ENCODE measurements at regions not wholly inside any gene's neighbourhood (a gene's known extent, or its start where the extent isn't known, plus 50 kb on each side); places are given as distances from the start of the nearest gene placed in this dataset.

DNA sequence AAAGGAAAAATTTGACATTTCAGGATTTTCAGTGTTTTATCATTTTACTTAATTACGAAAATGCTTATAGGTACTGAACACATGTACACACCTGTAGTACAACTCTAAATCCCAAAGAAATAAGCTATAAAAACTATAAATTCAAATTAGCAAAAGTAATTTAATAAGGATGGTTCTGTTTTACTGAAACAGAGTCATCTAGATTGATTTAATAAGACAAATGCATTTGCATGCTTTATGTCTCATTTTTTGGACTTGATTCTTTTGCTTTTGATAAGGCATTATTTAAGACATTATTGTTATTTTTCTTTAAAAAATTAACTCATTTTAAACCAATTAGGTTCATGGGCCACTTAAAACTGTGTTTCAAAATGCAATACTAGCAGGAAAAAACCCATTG is 201.2 kb downstream of the PIK3R1 start:
- TF ChIP-seq, protein P1, sequence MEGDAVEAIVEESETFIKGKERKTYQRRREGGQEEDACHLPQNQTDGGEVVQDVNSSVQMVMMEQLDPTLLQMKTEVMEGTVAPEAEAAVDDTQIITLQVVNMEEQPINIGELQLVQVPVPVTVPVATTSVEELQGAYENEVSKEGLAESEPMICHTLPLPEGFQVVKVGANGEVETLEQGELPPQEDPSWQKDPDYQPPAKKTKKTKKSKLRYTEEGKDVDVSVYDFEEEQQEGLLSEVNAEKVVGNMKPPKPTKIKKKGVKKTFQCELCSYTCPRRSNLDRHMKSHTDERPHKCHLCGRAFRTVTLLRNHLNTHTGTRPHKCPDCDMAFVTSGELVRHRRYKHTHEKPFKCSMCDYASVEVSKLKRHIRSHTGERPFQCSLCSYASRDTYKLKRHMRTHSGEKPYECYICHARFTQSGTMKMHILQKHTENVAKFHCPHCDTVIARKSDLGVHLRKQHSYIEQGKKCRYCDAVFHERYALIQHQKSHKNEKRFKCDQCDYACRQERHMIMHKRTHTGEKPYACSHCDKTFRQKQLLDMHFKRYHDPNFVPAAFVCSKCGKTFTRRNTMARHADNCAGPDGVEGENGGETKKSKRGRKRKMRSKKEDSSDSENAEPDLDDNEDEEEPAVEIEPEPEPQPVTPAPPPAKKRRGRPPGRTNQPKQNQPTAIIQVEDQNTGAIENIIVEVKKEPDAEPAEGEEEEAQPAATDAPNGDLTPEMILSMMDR (IDR thresholded peaks at IDR 0.05; ENCODE audit: low read depth, low read length): no peak
- H3K4me3 ChIP-seq (ENCODE audit: low read depth, low read length): no peak overlapping the region

DNA sequence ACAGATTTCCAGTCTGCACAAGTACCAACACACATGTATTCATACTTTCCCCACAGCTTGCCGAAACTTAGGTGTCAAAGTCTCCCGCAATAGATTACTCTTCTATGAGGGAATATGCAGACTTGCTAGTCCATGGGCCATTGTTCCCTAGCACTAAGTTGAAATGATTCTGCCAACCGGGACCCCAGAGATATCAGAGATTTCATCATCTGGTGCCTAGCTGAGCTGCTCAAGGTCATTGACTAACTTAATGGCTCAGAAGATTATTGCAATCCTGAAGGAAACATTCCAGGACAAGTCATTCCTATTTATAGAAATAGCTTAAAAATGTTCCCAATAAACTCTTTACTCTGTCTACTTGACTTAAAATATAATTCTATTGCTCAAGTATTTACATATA is 202.6 kb downstream of the PIK3R1 start:
- H3K4me3 ChIP-seq (ENCODE audit: low read depth, low read length): no peak overlapping the region
- TF ChIP-seq, protein P1 (IDR thresholded peaks at IDR 0.05; ENCODE audit: low read depth, low read length): no peak

DNA sequence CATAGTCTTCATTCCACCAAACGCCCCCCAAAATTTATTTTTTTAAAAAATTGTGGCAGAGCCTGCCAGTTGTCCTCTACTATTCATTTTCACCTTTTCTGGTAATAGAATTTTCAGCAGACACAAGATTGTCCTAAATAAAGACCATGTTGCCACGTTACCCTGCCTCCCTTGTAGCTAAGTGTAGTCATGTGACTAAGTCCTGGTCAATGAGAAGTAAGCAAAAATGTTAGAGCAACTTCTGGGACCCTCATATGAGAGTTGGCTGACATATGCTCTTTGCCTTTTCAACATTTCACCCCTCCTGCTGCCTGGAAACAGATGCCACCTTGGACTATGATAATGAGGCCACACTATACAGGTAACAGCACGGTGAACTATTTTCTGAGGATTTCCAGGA is 203.1 kb downstream of the PIK3R1 start:
- TF ChIP-seq, protein P1 (IDR thresholded peaks at IDR 0.05; ENCODE audit: low read depth, low read length): no peak
- no peak overlapping the region for H3K4me3 ChIP-seq (ENCODE audit: low read depth, low read length)

DNA sequence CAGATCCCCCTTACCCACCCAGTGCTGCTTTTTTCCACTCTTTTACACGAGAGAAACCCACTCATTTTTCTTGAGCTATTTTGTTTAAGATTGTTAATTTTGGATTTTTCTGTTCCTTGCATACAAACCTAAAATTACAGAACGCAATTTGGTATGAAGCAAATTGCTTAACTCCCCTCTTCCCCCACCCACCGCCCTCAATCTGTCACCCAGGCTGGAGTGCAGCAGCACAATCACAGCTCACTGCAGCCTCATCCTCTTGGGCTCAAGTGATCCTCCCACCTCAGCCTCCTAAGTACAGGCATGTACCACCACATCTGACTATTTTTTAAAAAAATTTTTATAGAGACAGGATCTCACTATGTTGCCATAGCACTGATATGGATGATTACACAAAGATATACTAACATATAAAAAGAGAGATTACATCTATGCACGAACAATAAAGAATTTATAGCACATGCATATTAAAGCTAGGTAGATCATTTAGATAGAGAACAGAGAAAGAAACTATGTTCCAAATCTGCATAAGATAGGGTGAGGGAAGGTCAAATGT is 203.6 kb downstream of the PIK3R1 start:
- no peak overlapping the region for H3K4me3 ChIP-seq (ENCODE audit: low read depth, low read length)
- TF ChIP-seq, protein P1 (IDR thresholded peaks at IDR 0.05; ENCODE audit: low read depth, low read length): no peak

DNA sequence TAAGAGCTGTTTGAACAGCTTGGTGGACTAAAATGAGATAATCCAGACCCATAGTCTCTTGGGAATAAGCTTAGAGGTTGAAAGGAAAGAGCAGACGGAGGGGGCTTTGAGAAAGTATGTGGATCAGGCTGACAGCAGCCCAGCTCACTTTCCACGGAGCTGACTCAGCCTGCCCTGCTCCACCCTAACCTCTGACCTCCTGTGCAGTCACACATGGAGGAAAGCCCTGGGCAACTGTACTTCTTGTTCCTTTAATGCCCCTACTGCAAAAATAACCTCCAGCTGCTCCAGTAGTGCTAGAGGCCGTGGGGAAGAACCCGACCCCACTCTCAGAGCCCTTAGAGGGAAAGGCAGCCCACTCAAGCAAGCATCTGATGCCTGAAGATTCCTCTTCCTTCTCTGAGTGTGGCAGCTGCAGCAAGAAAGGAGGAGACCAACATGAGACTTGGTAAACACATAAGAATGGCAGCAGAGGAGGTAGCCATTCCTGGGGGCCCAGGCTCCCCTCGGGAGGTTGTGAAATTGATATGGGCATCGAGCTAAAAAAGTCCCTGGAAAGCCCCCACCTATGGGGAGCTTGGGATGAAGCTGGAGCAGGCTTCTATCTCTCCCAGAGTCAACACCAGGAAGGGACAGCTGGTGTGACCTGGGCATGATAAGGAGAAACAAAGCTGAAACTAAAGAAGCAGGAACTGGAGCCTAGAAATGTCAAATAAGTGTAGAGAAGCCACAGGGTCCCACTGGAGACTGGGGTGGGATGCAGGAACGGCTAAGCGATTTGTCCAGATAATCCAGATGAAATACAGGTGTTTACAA is 204.3 kb downstream of the PIK3R1 start:
- TF ChIP-seq, protein P1 (IDR thresholded peaks at IDR 0.05; ENCODE audit: low read depth, low read length): no peak
- no peak overlapping the region for H3K4me3 ChIP-seq (ENCODE audit: low read depth, low read length)

DNA sequence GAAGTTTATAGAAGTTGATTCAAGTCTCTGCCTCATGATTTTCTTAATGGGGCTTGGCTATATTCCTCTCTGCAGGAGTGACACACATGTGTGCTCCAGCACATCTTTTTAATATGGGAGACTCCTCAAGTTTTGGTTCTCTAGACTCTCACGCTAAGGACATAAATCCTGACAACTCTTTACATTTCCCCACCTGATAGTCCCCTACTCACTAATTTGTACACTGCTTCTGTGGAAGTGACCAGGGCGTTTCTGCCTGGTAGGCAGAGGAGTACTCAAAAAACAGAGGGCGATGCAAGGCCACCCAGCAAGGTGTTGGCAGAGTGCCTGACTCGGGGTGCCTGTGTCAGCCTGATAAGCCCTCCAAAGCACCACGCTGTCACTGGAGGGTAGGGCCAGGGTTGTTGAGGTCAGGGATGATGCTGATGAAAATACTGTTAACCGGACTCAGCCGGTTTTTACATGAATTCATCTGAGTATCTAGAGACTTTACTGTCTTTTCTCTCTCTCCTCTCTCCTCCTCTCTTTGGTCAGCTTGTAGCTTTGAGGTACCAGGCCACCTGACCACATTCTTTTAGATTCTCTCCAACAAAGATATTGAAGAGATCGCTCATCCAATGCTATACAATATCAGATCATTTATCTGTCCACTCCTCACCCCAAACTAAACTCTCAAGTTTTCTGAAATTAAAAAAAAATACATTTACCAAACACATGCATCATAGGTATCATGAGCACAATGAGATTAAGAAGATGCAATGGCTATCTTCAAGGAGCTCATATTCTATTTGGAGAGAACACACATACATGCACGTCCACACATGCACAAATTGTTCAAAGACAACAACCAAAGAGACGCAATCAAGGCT is 205.2 kb downstream of the PIK3R1 start:
- no peak overlapping the region for H3K4me3 ChIP-seq (ENCODE audit: low read depth, low read length)
- TF ChIP-seq, protein P1 (IDR thresholded peaks at IDR 0.05; ENCODE audit: low read depth, low read length): no peak
